HG02852 (cell line): ENCODE measurements at regions not wholly inside any gene's neighbourhood (a gene's known extent, or its start where the extent isn't known, plus 50 kb on each side); places are given as distances from the start of the nearest gene placed in this dataset.

Experiments used
- ATAC-seq: cut with Tn5 transposase; IDR thresholded peaks from one replicate; pipeline ENCODE4 v1.9.1; 2021; ENCODE audit warnings: mild to moderate bottlenecking, moderate library complexity; ENCODE audit not compliant: unreplicated experiment

DNA sequence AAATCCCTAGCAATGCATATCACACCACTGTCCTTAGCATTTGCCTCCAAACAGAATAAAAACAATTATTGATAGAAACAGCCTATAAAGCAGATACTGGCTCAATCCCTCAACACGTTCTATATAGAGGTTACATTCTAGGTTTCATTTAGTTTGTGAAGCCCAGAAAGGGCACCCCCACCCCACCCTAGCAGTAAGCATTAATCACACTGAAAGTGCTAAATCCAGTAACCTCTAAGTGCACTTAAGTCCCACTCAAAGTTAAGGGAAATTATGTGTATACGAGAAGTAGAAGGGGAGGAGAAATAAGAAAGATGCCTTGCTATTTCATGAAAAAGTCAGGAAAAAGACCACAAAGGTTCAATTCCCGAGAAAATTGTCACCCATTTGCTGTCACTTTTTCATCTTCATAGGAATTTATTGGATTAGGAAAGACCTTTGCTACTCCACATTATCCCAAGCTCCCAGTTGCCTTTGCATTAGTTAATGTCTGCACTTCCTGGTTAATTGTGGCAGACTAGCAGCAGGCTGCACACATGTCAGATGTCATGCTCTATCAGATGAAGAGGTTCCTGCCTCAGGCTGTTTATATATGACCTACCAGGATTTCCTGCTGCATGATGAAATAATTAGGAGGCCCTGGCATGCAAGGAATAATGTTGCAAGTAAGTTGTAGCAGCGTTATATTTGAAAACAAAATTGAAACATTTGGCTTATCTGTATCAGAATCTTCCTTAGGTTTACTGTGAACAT, 54.5 kb upstream of the LHX8 start:
- ATAC-seq: no peak

DNA sequence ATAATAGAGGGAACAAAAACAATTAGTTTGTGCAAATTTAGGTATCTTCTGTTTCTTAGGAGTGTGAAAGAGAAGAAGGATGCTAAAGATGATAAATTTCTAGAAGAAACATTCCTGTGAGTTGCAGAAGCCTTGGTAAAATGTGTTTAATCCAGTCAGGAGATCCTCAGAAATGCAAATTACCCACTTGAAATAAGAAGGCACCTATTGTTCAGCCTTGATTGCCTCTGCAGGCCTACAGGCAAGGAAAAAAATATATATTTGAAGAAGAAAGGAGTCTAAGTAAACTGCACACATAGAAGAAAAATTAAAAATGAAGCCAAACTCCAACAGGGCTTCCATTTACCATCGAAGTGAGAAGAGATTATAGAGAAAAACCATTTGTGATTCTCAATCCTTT, 51.0 kb upstream of the LHX8 start:
- ATAC-seq: no peak

DNA sequence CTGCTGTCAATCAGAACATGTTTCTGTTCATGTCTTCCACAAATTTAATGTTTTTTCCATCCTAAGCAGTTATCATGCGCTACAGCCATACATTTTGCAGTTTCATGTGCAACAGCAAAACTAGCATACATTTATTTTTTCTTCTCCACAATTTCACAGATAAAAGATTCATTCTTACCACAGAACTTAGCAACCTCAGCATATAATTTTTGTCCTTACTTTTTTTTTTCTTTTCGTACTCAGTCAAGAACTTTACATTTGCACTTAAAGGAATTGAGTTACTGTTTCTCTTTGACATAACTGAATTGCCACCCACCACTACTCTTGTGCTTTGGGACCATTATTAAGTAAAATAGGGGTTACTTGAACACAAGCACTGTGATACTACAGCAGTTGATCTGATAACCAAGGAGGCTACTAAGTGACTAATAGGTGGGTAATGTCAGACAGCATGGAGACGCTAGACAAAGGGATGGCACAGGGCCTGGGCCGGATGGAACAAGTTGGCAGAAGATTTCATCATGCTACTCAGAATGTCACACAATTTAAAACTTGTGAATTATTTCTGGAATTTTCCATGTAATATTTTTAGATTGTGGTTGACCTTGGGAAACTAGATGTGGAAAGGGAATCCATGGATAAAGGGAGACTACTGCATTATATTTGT, 50.2 kb upstream of the LHX8 start:
- ATAC-seq: no peak
